22Rv1 (cell line): ENCODE measurements at regions not wholly inside any gene's neighbourhood (a gene's known extent, or its start where the extent isn't known, plus 50 kb on each side); places are given as distances from the start of the nearest gene placed in this dataset.
"Not testable (repeated sequence)": the region's sequence is repeated elsewhere in the genome, so short reads cannot be mapped to it uniquely, and the experiment has no call there.

Experiments used
- H3K27ac ChIP-seq: fragments of 450-650 bp; 2 replicates; pipeline ENCODE4 v1.5.1; 2017
- CTCF ChIP-seq: fragments of 450-650 bp; IDR thresholded peaks from 2 replicates; pipeline ENCODE4 v1.5.1; 2017; ENCODE audit warnings: mild to moderate bottlenecking
- ZFX ChIP-seq: fragments of 450-650 bp; IDR thresholded peaks from 2 replicates; pipeline ENCODE4 v1.6.1; 2017; ENCODE audit warnings: antibody characterized with exemption, borderline replicate concordance

GRCh38 chr5:125974679-125975078 is 448.5 kb upstream of the GRAMD2B start:
- H3K27ac ChIP-seq = no peak overlapping the region
- TF ChIP-seq ZFX (no peak), CTCF (no peak)

GRCh38 chr5:125976421-125977000 is 446.7 kb upstream of the GRAMD2B start:
- TF ChIP-seq ZFX = no peak
- TF ChIP-seq CTCF = no peak

GRCh38 chr5:125978015-125978414 is 445.2 kb upstream of the GRAMD2B start:
- TF ChIP-seq ZFX (no peak), CTCF (no peak)
- H3K27ac ChIP-seq = no peak overlapping the region

More at GRCh38 chr5:125976421-125977000, 446.7 kb upstream of the GRAMD2B start:
- no peak overlapping the region for H3K27ac ChIP-seq

- no peak overlapping the region for H3K27ac ChIP-seq
- TF ChIP-seq ZFX = no peak
- no peak for TF ChIP-seq CTCF
These were observed 443.6 kb upstream of the GRAMD2B start for GRCh38 chr5:125979636-125980035.

GRCh38 chr5:125981016-125981415 is 442.2 kb upstream of the GRAMD2B start:
- TF ChIP-seq ZFX = no peak
- no peak for TF ChIP-seq CTCF
- no peak overlapping the region for H3K27ac ChIP-seq

- H3K27ac ChIP-seq = no peak overlapping the region
- no peak for TF ChIP-seq CTCF
- no peak for TF ChIP-seq ZFX
These were observed 435.4 kb upstream of the GRAMD2B start for GRCh38 chr5:125987677-125988255.

- H3K27ac ChIP-seq = no peak overlapping the region
- TF ChIP-seq CTCF (no peak), ZFX (no peak)
These were observed 431.2 kb upstream of the GRAMD2B start for GRCh38 chr5:125992050-125992449.

GRCh38 chr5:125999271-126000030 is 423.8 kb upstream of the GRAMD2B start:
- not testable (repeated sequence) for H3K27ac ChIP-seq
